Pancreas (tissue), 10 donors: ENCODE measurements at regions not wholly inside any gene's neighbourhood (a gene's known extent, or its start where the extent isn't known, plus 50 kb on each side); places are given as distances from the start of the nearest gene placed in this dataset.

Experiments
- ATAC-seq, 4 donors: fragments of 200-7000 bp; cut with Tn5 transposase; one replicate each; pipeline versions ENCODE4 v1.8.0 to v1.9.1; 2020; ENCODE audit warnings: mild to moderate bottlenecking in 4 of 4, moderate library complexity in 4 of 4
- DNase-seq, 6 donors: peaks; one replicate each; pipeline ENCODE4 v3.0.0-alpha.2; 2020
- FAIRE-seq: peaks from 2 replicates; lab custom pipeline; 2012; peaks lifted over from hg19 to GRCh38; lab: Jason Lieb, UNC
- H3K27ac ChIP-seq, 4 donors: fragments of 200-600 bp; sonication (generic); 1 replicate in 3 of 4; 2 replicates in 1 of 4; pipeline versions ENCODE4 v1.5.0 to v1.8.0; 2020
- H3K27me3 ChIP-seq, 4 donors: fragments of 200-600 bp; one replicate each; pipeline ENCODE4 v1.8.0; 2021
- H3K36me3 ChIP-seq, 3 donors: fragments of 200-600 bp; sonication (generic) in 1 of 3; one replicate each; pipeline versions ENCODE4 v1.5.0 to v1.8.0; 2020 to 2021
- H3K4me1 ChIP-seq, 3 donors: fragments of 200-600 bp; one replicate each; pipeline ENCODE4 v1.8.0; 2021
- H3K4me3 ChIP-seq, 4 donors: fragments of 200-600 bp; sonication (generic) in 2 of 4; one replicate each; pipeline versions ENCODE4 v1.5.0 to v1.8.0; 2020 to 2021
- H3K9me3 ChIP-seq, 4 donors: fragments of 200-600 bp; one replicate each; pipeline ENCODE4 v1.8.0; 2021
- CTCF ChIP-seq, 4 donors: fragments of 200-600 bp; sonication (generic) in 3 of 4; IDR thresholded peaks; one replicate each; pipeline versions ENCODE4 v1.5.0 to v1.8.0; 2021; ENCODE audit warnings: antibody characterized with exemption in 4 of 4
- WGBS, 2 donors: extraction: QIAGEN DNeasy Blood & Tissue Kit; methylation state at CpG; one replicate each; pipeline ENCODE4 v1.1.7; 2013; 5-methylcytosine and 5-hydroxymethylcytosine counted together
- intact Hi-C, 3 donors: fragments of 100-400 bp; cut with DNase I; formaldehyde crosslinking; loops; one replicate each; pipeline versions ENCODE4 v1.11.1 to v1.14.2; 2022
- donor health status: healthy with polysubstance abuse.
- donor health status: DM: no; HTN: no; CAD: no; lungs with moderate emphysema.
- donor health status: DM: no; HTN: no; CAD: no.
- donor health status: control.
- donor health status: control.
- donor health status: Bipolar disorder and iron deficiency.
- donor health status: DM: yes; HTN: yes; CAD: no.
- donor health status: DM: no; HTN: no; CAD: no.
- donor health status: DM: no; HTN: no; CAD: no.
- donor health status: DM: yes; HTN: yes; CAD: no.

GRCh38 chr2:163951312-163951711 is 215.5 kb upstream of the FIGN start:
- no peak overlapping the region for H3K27ac ChIP-seq
- H3K36me3 ChIP-seq: no peaks in the 10 kb centered on the region
- H3K27me3 ChIP-seq: no peaks in the 10 kb centered on the region
- H3K9me3 ChIP-seq: no peaks in the 10 kb centered on the region
- intact Hi-C loops: no loop called here
- FAIRE-seq (no peak), ATAC-seq (no peak), DNase-seq (no peak)
- H3K4me3 ChIP-seq: no peak overlapping the region
- TF ChIP-seq CTCF (IDR thresholded peaks at IDR 0.05): no peak
- H3K4me1 ChIP-seq: no peaks in the 10 kb centered on the region

DNA sequence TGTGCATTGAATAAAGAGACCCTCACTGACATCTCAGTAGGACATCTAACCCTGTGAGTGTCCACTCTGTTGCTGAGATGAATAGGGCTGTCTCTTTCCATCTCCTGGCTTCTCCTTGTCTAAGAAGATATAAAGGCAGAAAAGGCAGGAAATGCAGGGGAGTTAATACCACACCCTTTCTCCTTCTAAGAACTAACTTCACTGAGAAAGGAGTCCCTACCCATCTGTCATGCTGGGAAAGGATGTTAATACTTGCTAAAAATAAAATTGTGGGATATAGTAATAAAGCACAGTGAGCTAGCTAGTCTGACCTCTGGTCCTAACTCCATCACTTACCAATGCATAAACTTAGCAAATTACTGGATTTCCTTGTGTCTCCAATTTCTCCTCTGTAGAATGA is 213.9 kb upstream of the FIGN start:
- FAIRE-seq (no peak), DNase-seq (no peak), ATAC-seq (no peak)
- Histone ChIP-seq H3K27me3 (no peaks in the 10 kb centered on the region), H3K4me3 (no peak overlapping the region), H3K36me3 (no peaks in the 10 kb centered on the region), H3K27ac (no peak overlapping the region), H3K4me1 (no peaks in the 10 kb centered on the region), H3K9me3 (no peaks in the 10 kb centered on the region)
- no peak for TF ChIP-seq CTCF (IDR thresholded peaks at IDR 0.05)
- intact Hi-C loops: no loop called here

- Histone ChIP-seq H3K27ac (no peak overlapping the region), H3K27me3 (no peaks in the 10 kb centered on the region), H3K9me3 (no peaks in the 10 kb centered on the region), H3K36me3 (no peaks in the 10 kb centered on the region), H3K4me3 (no peak overlapping the region), H3K4me1 (no peaks in the 10 kb centered on the region)
- no peak for DNase-seq
- WGBS, 2 donors: 81 to 82% methylated on average over 4 of the region's 4 CpGs
- intact Hi-C loops: no loop called here
- no peak for ATAC-seq
- no peak for FAIRE-seq
- no peak for TF ChIP-seq CTCF (IDR thresholded peaks at IDR 0.05)
Measured at GRCh38 chr2:163944347-163944737, 208.5 kb upstream of the FIGN start.

DNA sequence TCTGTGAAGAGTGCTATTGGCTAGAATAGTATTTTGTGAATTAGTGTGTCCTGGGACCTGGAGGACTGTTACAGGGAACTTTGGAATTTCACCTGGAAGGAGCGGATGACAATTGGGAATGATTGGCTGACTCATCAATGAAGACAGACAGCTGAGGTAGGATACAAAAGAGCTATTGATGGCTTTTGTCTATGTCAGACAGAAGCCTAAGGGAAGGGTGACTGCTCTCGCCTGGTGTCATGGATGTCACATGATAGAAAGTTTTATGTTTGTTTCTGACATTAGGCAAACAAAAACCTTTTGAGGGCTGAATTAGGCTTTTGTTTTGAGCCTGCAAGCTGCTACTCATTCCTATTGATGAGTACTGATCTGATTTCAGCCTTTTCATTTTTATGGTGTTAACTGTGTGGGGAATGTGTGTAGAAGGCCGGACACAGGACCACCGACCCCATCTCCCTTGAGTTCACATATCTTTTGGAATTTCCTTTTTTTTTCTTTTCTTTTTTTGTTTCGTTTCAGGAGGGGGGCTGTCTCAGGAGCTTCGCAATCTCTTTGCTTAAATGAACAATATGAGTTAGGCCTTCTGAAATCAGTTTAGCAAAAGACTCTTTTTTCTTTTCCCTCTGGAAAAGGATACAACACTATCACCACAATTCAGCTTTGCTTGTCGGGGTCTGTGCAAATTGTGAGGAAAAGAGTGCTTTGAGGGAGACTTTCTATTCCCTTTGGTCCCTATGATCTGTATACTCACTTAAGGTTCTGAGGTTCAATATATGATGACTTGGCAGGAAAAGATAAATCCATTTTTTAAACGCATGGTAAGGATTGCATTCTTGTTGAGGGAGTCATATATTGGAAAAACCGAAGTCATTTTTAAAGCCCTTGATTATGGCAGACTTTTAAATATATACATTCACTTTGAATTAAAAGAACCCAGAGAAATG is 207.9 kb upstream of the FIGN start:
- H3K27me3 ChIP-seq: no peaks in the 10 kb centered on the region
- no peak overlapping the region for H3K4me3 ChIP-seq
- whole genome bisulfite sequencing, 2 donors: 51 to 52% methylated on average over 9 of the region's 9 CpGs
- intact Hi-C loops: no loop called here
- DNase-seq: no peak
- ATAC-seq: no peak
- H3K9me3 ChIP-seq: no peaks in the 10 kb centered on the region
- TF ChIP-seq CTCF (IDR thresholded peaks at IDR 0.05): no peak
- no peaks in the 10 kb centered on the region for H3K4me1 ChIP-seq
- FAIRE-seq: no peak
- H3K27ac ChIP-seq: no peak overlapping the region
- H3K36me3 ChIP-seq: no peaks in the 10 kb centered on the region

DNA sequence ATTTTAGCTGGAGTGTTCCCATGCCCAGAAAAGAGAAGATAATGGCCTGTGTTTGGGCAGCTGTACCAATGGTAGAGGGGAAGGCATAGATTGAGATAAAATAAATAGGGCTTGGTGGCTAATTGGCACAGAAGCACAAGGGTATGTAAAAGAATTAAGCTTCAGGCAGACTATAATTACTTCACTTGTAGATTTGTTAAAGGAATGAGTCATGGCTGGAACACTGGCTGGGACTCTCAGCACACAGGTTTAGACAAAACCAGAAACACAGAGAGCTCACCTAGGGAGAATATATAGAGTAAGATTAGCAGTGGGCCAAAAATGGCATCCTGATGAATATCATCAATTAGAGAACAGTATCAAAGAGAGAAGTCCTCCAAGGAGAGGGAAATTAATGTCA is 198.3 kb upstream of the FIGN start:
- FAIRE-seq: no peak
- intact Hi-C loops: no loop called here
- H3K36me3 ChIP-seq: no peaks in the 10 kb centered on the region
- DNase-seq: no peak
- H3K9me3 ChIP-seq: no peaks in the 10 kb centered on the region
- no peak for ATAC-seq
- H3K27ac ChIP-seq: no peak overlapping the region
- TF ChIP-seq CTCF (IDR thresholded peaks at IDR 0.05): no peak
- H3K4me3 ChIP-seq: no peak overlapping the region
- H3K4me1 ChIP-seq: no peaks in the 10 kb centered on the region
- H3K27me3 ChIP-seq: no peaks in the 10 kb centered on the region
